ENCODE measurements at regions not wholly inside any gene's neighbourhood (a gene's known extent, or its start where the extent isn't known, plus 50 kb on each side); places are given as distances from the start of the nearest gene placed in this dataset.

DNA sequence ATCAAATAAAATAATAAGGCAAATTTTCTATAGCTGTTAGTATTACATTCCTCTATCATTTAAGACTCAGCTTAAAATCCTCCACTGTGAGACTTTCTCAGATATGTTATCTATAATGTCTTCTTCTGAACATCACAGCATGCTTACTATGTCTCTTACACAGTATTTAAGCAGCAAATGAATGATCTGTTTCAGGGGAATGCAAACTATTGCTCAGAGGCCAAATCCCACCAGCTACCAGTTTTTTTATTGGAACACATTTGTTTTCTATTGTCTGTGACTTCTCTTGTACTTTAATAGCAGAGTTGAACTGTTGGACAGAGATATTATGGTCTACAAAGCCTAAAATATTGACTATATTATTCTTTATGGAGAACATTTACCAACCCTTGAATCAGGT, 59.6 kb downstream of the C3orf38 start:
- TF ChIP-seq, protein P1, sequence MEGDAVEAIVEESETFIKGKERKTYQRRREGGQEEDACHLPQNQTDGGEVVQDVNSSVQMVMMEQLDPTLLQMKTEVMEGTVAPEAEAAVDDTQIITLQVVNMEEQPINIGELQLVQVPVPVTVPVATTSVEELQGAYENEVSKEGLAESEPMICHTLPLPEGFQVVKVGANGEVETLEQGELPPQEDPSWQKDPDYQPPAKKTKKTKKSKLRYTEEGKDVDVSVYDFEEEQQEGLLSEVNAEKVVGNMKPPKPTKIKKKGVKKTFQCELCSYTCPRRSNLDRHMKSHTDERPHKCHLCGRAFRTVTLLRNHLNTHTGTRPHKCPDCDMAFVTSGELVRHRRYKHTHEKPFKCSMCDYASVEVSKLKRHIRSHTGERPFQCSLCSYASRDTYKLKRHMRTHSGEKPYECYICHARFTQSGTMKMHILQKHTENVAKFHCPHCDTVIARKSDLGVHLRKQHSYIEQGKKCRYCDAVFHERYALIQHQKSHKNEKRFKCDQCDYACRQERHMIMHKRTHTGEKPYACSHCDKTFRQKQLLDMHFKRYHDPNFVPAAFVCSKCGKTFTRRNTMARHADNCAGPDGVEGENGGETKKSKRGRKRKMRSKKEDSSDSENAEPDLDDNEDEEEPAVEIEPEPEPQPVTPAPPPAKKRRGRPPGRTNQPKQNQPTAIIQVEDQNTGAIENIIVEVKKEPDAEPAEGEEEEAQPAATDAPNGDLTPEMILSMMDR (conservative IDR thresholded peaks at IDR 0.05; ENCODE audit: control insufficient read depth, insufficient read depth, low read depth, low read length), result no peak
- DNase-seq (ENCODE audit: low read depth), result no peak
- H3K4me3 ChIP-seq (ENCODE audit: control insufficient read depth, low read depth, low read length), result no peak overlapping the region

DNA sequence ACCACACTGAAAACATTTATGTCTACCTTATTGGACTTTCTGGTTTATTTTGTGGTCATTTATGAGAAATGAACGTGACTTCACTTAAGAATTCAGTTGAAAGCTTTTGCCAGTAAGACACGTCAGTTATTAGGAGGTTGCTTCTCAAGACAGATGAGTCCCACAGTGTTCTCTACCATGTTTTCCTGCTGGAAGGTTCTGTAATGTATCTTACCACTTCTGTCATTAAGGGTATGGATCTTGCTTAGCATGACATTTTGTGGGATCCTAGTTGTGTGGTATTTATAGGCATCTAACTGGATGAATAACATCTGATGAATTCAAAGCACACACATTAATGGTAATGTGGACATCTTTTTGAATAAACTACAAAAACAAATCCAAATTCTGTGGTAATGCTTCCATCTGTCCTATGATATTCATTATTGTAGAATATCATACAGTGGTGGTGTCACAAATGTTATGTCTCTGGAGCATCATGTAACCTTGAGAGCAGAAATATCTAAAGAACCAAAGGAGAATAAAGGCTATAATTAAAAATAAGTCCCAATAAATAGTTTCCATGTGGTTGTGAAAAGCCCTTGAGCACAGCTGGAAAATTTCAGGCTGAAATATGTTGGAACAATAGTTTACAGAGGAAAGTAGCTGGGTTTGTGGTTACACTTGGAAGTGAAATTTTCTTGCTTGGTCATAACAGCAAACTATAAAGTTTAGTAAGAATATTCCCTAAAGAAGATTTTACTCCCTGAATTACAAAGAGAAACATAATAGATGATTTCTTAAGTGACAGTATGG, 61.5 kb downstream of the C3orf38 start:
- DNase-seq (ENCODE audit: low read depth), result no peak
- H3K4me3 ChIP-seq (ENCODE audit: control insufficient read depth, low read depth, low read length), result no peak overlapping the region
- TF ChIP-seq, protein P1 (conservative IDR thresholded peaks at IDR 0.05; ENCODE audit: control insufficient read depth, insufficient read depth, low read depth, low read length), result no peak

DNA sequence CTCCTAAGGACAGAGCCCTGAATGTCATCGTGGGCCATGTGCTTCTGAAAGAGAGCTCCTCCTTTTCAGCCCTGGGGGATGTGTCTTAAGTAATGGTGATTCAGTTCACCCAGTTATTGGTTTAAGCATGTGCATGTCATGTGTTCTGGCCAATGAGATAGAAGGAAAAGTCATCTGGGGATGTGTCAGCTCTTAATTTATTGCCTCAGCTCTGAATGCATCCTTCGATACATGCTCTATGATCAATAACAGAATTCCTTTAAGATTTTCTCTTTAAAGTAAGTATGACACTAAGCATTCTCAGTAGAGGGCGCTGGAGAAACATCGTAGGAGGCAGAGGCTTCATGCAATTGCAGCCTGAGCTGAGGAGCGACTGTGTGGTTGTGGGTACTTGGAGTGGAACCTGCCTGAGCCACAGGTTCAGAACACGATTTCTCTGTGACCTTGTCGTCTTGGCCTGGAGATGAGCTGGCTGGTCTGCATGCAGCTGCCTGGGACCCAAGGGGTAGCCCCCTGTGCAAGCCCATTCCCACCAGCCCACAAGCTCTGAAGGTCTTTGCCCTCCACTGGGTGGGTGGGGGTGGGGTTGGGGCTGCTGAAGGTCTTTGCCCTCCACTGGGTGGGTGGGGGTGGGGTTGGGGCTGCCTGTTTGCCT, 69.5 kb downstream of the C3orf38 start:
- H3K4me3 ChIP-seq (ENCODE audit: control insufficient read depth, low read depth, low read length), result no peak overlapping the region
- TF ChIP-seq, protein P1 (conservative IDR thresholded peaks at IDR 0.05; ENCODE audit: control insufficient read depth, insufficient read depth, low read depth, low read length), result peak; percentile 50
- peak; percentile 46 for DNase-seq (ENCODE audit: low read depth)

DNA sequence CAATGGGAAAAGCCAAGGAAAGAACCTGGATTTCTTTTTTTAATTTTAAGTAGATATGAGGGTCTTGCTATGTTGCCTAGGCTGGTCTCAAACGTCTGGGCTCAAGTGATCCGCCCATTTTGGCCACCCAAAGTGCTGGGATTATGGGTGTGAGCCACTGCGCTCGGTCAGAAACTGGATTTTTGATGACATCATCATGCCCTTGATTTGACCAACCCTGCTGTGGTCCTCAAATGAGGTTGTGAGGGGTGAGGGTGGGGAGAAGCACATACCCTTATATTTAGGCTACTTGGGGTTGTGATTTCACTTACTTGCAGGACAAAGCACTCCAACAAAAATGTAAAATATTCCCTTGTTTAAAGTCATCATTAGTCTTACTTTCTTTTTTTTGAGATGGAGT, 70.4 kb downstream of the C3orf38 start:
- TF ChIP-seq, protein P1 (conservative IDR thresholded peaks at IDR 0.05; ENCODE audit: control insufficient read depth, insufficient read depth, low read depth, low read length), result no peak
- H3K4me3 ChIP-seq (ENCODE audit: control insufficient read depth, low read depth, low read length), result no peak overlapping the region
- no peak for DNase-seq (ENCODE audit: low read depth)

DNA sequence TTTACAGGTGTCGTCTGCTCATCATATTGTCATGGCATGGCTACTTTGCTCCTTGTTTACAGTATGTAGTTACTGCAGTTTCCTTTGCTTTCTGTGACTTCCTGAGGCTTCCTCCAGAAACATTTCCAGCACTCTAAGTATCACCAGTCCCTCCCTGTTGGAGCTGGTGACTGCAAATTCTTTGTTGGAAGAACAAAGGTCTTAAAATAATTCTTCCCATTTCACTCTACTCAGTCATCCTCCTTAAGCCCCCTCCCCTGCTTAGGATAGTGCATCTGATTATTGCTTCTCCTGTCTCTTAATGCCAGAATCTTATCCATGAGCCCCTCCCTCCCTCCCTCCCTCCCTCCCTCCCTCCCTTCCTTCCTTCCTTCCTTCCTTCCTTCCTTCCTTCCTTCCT, 72.0 kb downstream of the C3orf38 start:
- DNase-seq (ENCODE audit: low read depth), result no peak
- H3K4me3 ChIP-seq (ENCODE audit: control insufficient read depth, low read depth, low read length), result no peak overlapping the region
- TF ChIP-seq, protein P1 (conservative IDR thresholded peaks at IDR 0.05; ENCODE audit: control insufficient read depth, insufficient read depth, low read depth, low read length), result no peak

DNA sequence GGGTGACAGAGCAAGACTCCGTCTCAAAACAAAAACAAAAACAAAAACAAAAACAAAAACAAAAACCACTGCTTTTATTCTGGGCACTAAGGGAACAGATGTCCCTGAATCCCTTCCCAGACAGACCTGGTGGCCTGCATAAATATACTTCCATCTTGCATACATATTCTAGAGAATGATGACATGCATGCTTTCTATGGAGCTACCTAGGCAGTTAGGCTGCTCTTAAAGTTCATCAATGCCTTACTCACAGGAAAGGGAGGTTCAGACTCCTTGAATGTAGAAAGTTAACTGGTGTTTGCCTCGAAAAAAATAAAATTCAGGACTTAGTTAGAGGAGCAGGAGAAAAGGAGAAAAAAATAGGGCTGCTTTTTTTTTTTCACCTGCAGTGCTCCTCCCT, 72.6 kb downstream of the C3orf38 start:
- H3K4me3 ChIP-seq (ENCODE audit: control insufficient read depth, low read depth, low read length), result no peak overlapping the region
- TF ChIP-seq, protein P1 (conservative IDR thresholded peaks at IDR 0.05; ENCODE audit: control insufficient read depth, insufficient read depth, low read depth, low read length), result no peak
- DNase-seq (ENCODE audit: low read depth), result no peak

Data from fibroblast of mammary gland (primary cell).